Non-pigmented ciliary epithelial cell (primary cell): ENCODE measurements at regions not wholly inside any gene's neighbourhood (a gene's known extent, or its start where the extent isn't known, plus 50 kb on each side); places are given as distances from the start of the nearest gene placed in this dataset.

Experiments
- DNase-seq: peaks from one replicate; pipeline ENCODE4 v3.0.0-alpha.2; 2010; ENCODE audit warnings: low read depth

GRCh38 chr9:16342246-16343020, 528.0 kb downstream of the BNC2 start:
- DNase-seq: no peak

GRCh38 chr9:16343249-16344237, 526.9 kb downstream of the BNC2 start:
- no peak for DNase-seq

GRCh38 chr9:16344343-16344742, 526.1 kb downstream of the BNC2 start:
- peak; percentile 84 for DNase-seq

- DNase-seq: no peak
Measured at GRCh38 chr9:16345902-16346301, 524.6 kb downstream of the BNC2 start.

GRCh38 chr9:16347886-16348285, 522.6 kb downstream of the BNC2 start:
- DNase-seq: no peak

GRCh38 chr9:16348531-16348930, 521.9 kb downstream of the BNC2 start:
- peak; percentile 18 for DNase-seq

- DNase-seq: no peak
Measured at GRCh38 chr9:16352251-16352650, 518.2 kb downstream of the BNC2 start.

- DNase-seq: no peak
Measured at GRCh38 chr9:16352791-16353401, 517.6 kb downstream of the BNC2 start.

- no peak for DNase-seq
Measured at GRCh38 chr9:16356196-16356765, 514.2 kb downstream of the BNC2 start.

GRCh38 chr9:16357828-16358227, 512.6 kb downstream of the BNC2 start:
- no peak for DNase-seq

GRCh38 chr9:16358751-16359150, 511.7 kb downstream of the BNC2 start:
- no peak for DNase-seq
